ENCODE measurements at regions not wholly inside any gene's neighbourhood (a gene's known extent, or its start where the extent isn't known, plus 50 kb on each side); places are given as distances from the start of the nearest gene placed in this dataset.

DNA sequence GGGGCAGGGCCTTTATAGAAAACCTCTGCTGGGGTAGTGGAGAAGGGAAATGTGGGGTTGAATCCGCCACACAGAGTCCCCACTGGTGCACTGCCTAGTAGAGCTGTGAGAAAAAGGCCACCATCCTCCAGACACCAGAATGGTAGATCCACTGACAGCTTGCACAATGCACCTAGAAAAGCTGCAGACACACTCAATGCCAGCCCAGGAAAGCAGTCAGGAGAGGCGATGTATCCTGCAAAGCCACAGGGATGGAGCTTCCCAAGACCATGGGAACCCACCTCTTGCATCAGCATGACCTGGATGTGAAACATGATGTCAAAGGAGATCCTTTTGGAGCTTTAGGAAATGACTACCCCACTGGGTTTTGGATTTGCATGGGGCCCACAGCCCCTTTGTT is 958.0 kb upstream of the MIR17HG start:
- Histone ChIP-seq H3K27ac (no peak overlapping the region), H3K9me3 (peaks cover 0 to 5% (median 0%) of the 10 kb centered on the region in 3 donors), H3K4me1 (no peaks in the 10 kb centered on the region), H3K27me3 (no peaks in the 10 kb centered on the region), H3K4me3 (no peak overlapping the region), H3K36me3 (no peaks in the 10 kb centered on the region)
- WGBS, 2 donors (ENCODE audit: low coverage in 1 of 2): 86% methylated on average over 2 of the region's 2 CpGs; no CpG with 5 or more reads in 1 of the 2 donors
- ATAC-seq: no peak
- TF ChIP-seq POLR2AphosphoS5 (IDR thresholded peaks at IDR 0.05): no peak
- no peak for TF ChIP-seq EP300 (IDR thresholded peaks at IDR 0.05)
- no peak for TF ChIP-seq POLR2A (IDR thresholded peaks at IDR 0.05)
- no peak for TF ChIP-seq CTCF (IDR thresholded peaks at IDR 0.05)

DNA sequence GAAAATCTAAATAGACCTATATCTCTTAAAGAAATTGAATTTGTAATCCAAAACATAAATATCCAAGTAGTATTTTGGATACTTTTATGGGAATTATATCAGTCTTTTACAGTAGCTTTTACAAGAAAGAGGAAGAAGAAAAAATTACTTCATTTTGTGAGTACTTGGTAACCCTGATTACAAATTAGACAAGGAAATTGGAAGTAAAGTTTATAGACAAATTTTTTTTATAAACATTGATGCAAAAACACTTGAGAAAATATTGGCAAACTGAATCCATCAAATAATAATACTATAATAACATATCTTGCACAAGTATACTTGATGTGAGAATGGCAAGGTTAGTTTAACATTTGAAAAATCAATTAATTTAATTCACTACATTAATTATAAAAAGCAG is 954.1 kb upstream of the MIR17HG start:
- Histone ChIP-seq H3K9me3 (peaks cover 0 to 5% (median 0%) of the 10 kb centered on the region in 3 donors), H3K27me3 (no peaks in the 10 kb centered on the region), H3K27ac (no peak overlapping the region), H3K36me3 (no peaks in the 10 kb centered on the region), H3K4me1 (no peaks in the 10 kb centered on the region), H3K4me3 (no peak overlapping the region)
- ATAC-seq: no peak
- no peak for TF ChIP-seq POLR2A (IDR thresholded peaks at IDR 0.05)
- no peak for TF ChIP-seq EP300 (IDR thresholded peaks at IDR 0.05)
- TF ChIP-seq POLR2AphosphoS5 (IDR thresholded peaks at IDR 0.05): no peak
- no peak for TF ChIP-seq CTCF (IDR thresholded peaks at IDR 0.05)

- Histone ChIP-seq H3K27ac (no peak overlapping the region), H3K36me3 (no peaks in the 10 kb centered on the region), H3K4me1 (no peaks in the 10 kb centered on the region), H3K4me3 (no peak overlapping the region), H3K27me3 (no peaks in the 10 kb centered on the region), H3K9me3 (peaks cover 0 to 5% (median 0%) of the 10 kb centered on the region in 3 donors)
- TF ChIP-seq POLR2A (IDR thresholded peaks at IDR 0.05) (no peak), POLR2AphosphoS5 (IDR thresholded peaks at IDR 0.05) (no peak), EP300 (IDR thresholded peaks at IDR 0.05) (no peak), CTCF (IDR thresholded peaks at IDR 0.05) (no peak)
- no peak for ATAC-seq
These were observed 952.1 kb upstream of the MIR17HG start for GRCh38 chr13:90395348-90395747.

DNA sequence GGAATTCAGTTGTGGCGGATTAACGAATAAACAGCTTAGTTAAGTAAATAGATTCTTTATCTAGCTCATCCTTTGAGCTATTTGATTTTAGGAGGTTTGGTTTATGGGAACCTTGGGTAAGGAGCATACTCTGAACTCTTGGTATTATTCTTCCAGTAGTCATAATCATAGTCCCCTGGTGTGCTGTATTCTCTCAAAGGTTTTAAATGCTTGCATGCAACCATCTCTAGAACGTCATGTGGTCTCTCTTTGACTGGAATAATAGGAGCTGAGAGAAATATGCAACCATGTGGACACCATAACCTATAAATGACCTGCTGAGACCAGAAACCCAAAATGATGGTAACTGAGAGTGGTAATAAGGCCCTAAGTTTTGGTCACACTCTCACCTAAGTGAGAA is 951.6 kb upstream of the MIR17HG start:
- H3K4me3 ChIP-seq: no peak overlapping the region
- WGBS, 2 donors (ENCODE audit: low coverage in 1 of 2): 87 to 93% methylated on average over 2 to 3 of the region's 3 CpGs
- H3K27me3 ChIP-seq: no peaks in the 10 kb centered on the region
- H3K36me3 ChIP-seq: no peaks in the 10 kb centered on the region
- no peaks in the 10 kb centered on the region for H3K4me1 ChIP-seq
- no peak for ATAC-seq
- peaks cover 0 to 4% (median 0%) of the 10 kb centered on the region in 3 donors for H3K9me3 ChIP-seq
- TF ChIP-seq CTCF (IDR thresholded peaks at IDR 0.05): no peak
- no peak for TF ChIP-seq EP300 (IDR thresholded peaks at IDR 0.05)
- no peak for TF ChIP-seq POLR2AphosphoS5 (IDR thresholded peaks at IDR 0.05)
- no peak for TF ChIP-seq POLR2A (IDR thresholded peaks at IDR 0.05)
- no peak overlapping the region for H3K27ac ChIP-seq

DNA sequence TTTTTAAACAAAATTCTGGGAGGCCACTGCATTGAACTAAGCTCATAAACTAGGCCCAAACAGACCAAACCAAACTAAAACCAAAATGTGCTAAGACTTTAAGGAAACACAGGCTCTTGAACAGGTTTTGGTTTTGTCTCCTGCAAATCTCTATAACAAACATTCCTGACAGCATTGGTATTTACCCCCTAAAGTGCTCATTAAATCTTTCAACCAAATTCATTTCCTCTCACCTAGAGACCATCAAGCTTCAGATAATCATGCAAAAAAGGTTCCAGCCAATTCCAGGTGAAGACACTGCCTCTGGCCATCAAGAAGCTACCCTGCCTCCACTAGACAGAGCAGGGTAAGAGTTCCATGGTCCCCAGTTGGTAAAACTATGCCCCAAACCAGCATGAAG is 951.2 kb upstream of the MIR17HG start:
- ATAC-seq: no peak
- no peak for TF ChIP-seq EP300 (IDR thresholded peaks at IDR 0.05)
- no peak for TF ChIP-seq POLR2A (IDR thresholded peaks at IDR 0.05)
- no peak for TF ChIP-seq CTCF (IDR thresholded peaks at IDR 0.05)
- TF ChIP-seq POLR2AphosphoS5 (IDR thresholded peaks at IDR 0.05): no peak
- no peaks in the 10 kb centered on the region for H3K9me3 ChIP-seq
- no peaks in the 10 kb centered on the region for H3K36me3 ChIP-seq
- no peak overlapping the region for H3K4me3 ChIP-seq
- no peaks in the 10 kb centered on the region for H3K27me3 ChIP-seq
- no peaks in the 10 kb centered on the region for H3K4me1 ChIP-seq
- no peak overlapping the region for H3K27ac ChIP-seq

Measured in gastroesophageal sphincter (tissue), 4 donors.